ENCODE measurements at regions not wholly inside any gene's neighbourhood (a gene's known extent, or its start where the extent isn't known, plus 50 kb on each side); places are given as distances from the start of the nearest gene placed in this dataset.
A peak's percentile ranks its signal among the peaks of the same experiment; 100 is the strongest.
"Not testable (repeated sequence)": the region's sequence is repeated elsewhere in the genome, so short reads cannot be mapped to it uniquely, and the experiment has no call there.

DNA sequence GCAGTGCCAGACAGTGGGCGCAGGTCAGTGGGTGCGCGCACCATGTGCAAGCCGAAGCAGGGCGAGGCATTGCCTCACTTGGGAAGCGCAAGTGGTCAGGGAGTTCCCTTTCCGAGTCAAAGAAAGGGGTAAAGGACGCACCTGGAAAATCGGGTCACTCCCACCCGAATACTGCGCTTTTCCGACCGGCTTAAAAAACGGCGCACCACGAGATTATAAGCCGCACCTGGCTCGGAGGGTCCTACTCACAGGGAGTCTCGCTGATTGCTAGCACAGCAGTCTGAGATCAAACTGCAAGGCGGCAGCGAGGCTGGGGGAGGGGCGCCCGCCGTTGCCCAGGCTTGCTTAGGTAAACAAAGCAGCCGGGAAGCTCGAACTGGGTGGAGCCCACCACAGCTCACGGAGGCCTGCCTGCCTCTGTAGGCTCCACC is 77.9 kb downstream of the NR4A2 start:
- Histone ChIP-seq H4K8ac (ENCODE audit: extremely low read depth, insufficient read depth, low read length) (peak overlapping the region; percentile 35; the same call in 1 of the 2 replicates), H3K79me2 (ENCODE audit: control insufficient read depth in 1 of 2, insufficient read depth in 2 of 2, low read length in 2 of 2) (peaks cover 0 to 17% of the 10 kb centered on the region in 2 experiments; a peak in 2 of 4 replicates), H3K4me2 (ENCODE audit: insufficient read depth in 1 of 2, low read depth in 2 of 2, low read length in 2 of 2) (peak overlapping the region; percentile 31 to 46; a peak in 1 of 4 replicates), H3K9ac (replicated peaks in 1 of 4; ENCODE audit: extremely low read depth in 1 of 4, low read depth in 3 of 4, low read length in 3 of 4) (peak overlapping the region in 3 of 4 experiments; percentile 66 to 90 (median 78); a peak in 4 of 7 replicates), H3K4me3 (ENCODE audit: extremely low read depth in 1 of 4, insufficient read depth in 2 of 4, low read depth in 3 of 4, low read length in 4 of 4) (peak overlapping the region; percentile 35 to 76 (median 48); a peak in 7 of 8 replicates), H3K27ac (ENCODE audit: low read depth, low read length) (peak overlapping the region; percentile 79; the same call in 1 of the 2 replicates)
- H2BK15ac ChIP-seq (ENCODE audit: low read length); H3K4ac ChIP-seq (replicated peaks; ENCODE audit: insufficient read length, low read depth, low read length); FAIRE-seq; H2AFZ ChIP-seq (ENCODE audit: low read length); H3K4me1 ChIP-seq (replicated peaks in 1 of 4; ENCODE audit: control insufficient read depth in 3 of 4, insufficient read depth in 4 of 4, low read length in 3 of 4); H2AK5ac ChIP-seq (ENCODE audit: low read depth, low read length); H3K23me2 ChIP-seq (ENCODE audit: low read depth, low read length); H3K23ac ChIP-seq (ENCODE audit: insufficient read length); H3K9me3 ChIP-seq (ENCODE audit: insufficient read depth in 2 of 2, low read depth in 1 of 2, low read length in 1 of 2); H3K79me1 ChIP-seq (ENCODE audit: low read depth, low read length); H3K14ac ChIP-seq (ENCODE audit: insufficient read length); H3K56ac ChIP-seq (replicated peaks; ENCODE audit: insufficient read length, low read depth, low read length); H3K18ac ChIP-seq (ENCODE audit: extremely low read depth, low read length); H4K5ac ChIP-seq (ENCODE audit: insufficient read length, low read depth, low read length); H2BK20ac ChIP-seq (ENCODE audit: low read length); H4K20me1 ChIP-seq (replicated peaks in 1 of 2; ENCODE audit: control insufficient read depth in 1 of 2, insufficient read depth in 2 of 2, low read length in 2 of 2); H3K27me3 ChIP-seq (replicated peaks in 1 of 4; ENCODE audit: control insufficient read depth in 3 of 4, extremely low read depth in 1 of 4, insufficient read depth in 3 of 4, low read length in 3 of 4); H2BK12ac ChIP-seq (ENCODE audit: low read depth, low read length); H2BK5ac ChIP-seq (ENCODE audit: low read depth, low read length); H2BK120ac ChIP-seq (replicated peaks; ENCODE audit: low read depth, low read length); CTCF ChIA-PET (ENCODE audit: partially characterized antibody); H4K91ac ChIP-seq (replicated peaks; ENCODE audit: insufficient read length, low read length); H3K36me3 ChIP-seq (ENCODE audit: control insufficient read depth in 2 of 4, insufficient read depth in 4 of 4, low read length in 3 of 4): not testable (repeated sequence)
- TF ChIP-seq POLR2A (IDR thresholded peaks at IDR 0.05; ENCODE audit: control extremely low read depth in 1 of 2, low read depth in 2 of 2, low read length in 2 of 2), result peak in 1 of 2 experiments; percentile 26; a peak in 1 of 3 replicates
- DNase-seq (ENCODE audit: low read depth in 1 of 2, low spot score in 2 of 2), result peak; percentile 1 to 74
- WGBS, 2 experiments (ENCODE audit: extremely low coverage in 1 of 2, insufficient coverage in 1 of 2, insufficient read length in 1 of 2, insufficient replicate concordance in 2 of 2, low coverage in 1 of 2, low lambda C conversion rate in 2 of 2, missing lambda C conversion rate in 1 of 2), result 37% methylated on average over 23 of the region's 27 CpGs; no CpG with 5 or more reads in 1 of the 2 experiments
- POLR2A ChIA-PET (ENCODE audit: partially characterized antibody), result interaction anchor here (1.2 to 1.7 kb wide), 3 partner anchors 12 to 25 kb away, joined by 3 to 5 read pairs (median 4); no protein-coding TSS in a partner anchor

Data from H1 (cell line).